Fibroblast of gingiva (primary cell): ENCODE measurements at regions not wholly inside any gene's neighbourhood (a gene's known extent, or its start where the extent isn't known, plus 50 kb on each side); places are given as distances from the start of the nearest gene placed in this dataset.
A peak's percentile ranks its signal among the peaks of the same experiment; 100 is the strongest.

Source experiments
- DNase-seq: peaks from one replicate; pipeline ENCODE4 v3.0.0-alpha.2; 2011; ENCODE audit warnings: low read depth

DNA sequence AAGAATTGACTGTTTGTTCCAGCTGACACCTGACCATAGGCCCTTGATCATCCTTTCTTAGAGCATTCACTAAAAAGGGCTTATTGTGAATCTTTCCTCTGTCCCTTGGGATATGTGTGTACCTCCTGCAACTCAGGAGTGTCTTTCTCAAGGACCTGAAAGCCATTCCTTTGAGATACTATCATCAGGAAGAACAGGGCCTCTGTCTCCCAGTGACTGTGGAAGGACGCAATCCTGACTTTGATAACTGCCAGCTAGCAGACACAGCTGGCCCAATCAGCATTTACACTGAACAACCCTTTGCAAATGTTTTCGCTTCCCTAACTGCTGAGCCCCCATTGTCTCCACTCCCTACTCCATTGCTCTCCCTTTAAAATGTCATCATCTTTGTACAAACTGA, 144.4 kb downstream of the RMI1 start:
- DNase-seq: no peak

- no peak for DNase-seq
Observed at GRCh38 chr9:84129529-84129928, 148.9 kb downstream of the RMI1 start.

- DNase-seq: peak; percentile 41
Observed at GRCh38 chr9:84136119-84136868, 155.7 kb downstream of the RMI1 start.

GRCh38 chr9:84137968-84138367, 157.4 kb downstream of the RMI1 start:
- DNase-seq: peak; percentile 20

- no peak for DNase-seq
Observed at GRCh38 chr9:84138541-84138940, 157.9 kb downstream of the RMI1 start.

GRCh38 chr9:84139296-84140070, 158.9 kb downstream of the RMI1 start:
- DNase-seq: peak; percentile 76

- no peak for DNase-seq
Observed at GRCh38 chr9:84140535-84141101, 160.0 kb downstream of the RMI1 start.

DNA sequence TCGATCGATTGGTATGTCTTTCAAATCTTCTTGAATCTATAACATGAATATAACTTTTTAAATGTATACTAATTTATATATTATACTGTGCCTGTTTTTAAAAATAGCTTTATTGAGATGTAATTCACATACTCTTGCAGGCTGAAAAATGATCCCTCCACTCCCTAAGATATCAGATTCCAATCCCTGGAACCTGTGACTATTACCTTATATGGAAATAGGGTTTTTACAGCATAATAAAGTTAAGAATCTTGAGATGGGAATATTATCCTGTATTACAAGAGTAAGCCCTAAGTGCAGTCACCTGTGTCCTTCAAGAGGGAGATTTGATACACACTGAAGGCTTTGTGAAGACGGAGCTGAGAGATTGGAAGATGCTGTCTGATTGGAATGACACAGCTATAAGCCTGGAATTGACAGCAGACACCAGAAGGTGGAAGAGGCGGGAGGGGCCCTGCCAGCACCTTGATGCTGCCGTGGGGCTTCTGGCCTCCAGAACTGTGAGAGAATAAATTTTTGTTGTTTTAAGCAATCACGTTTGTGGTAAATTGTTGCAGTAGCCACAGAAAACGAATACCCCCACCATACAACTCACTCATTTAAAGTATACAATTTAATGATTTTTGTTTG, 161.3 kb downstream of the RMI1 start:
- DNase-seq: no peak

DNA sequence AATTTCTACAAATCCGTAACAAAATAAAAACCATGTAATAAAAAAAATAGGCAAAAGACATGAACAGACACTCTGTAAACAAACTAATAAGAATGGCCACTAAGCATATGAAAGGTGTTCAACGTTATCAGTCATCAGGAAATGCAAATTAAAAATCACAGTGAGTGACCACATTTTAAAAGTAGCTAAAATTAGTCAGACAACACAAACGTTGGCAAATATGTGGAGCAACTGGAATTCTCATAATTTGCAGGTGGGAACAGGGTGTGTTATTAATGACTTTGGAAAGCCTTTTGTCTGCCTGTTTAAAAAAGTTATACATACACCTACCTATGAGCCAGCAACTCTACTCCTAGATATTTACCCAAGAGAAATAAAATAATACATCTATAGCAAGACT, 164.4 kb downstream of the RMI1 start:
- no peak for DNase-seq

DNA sequence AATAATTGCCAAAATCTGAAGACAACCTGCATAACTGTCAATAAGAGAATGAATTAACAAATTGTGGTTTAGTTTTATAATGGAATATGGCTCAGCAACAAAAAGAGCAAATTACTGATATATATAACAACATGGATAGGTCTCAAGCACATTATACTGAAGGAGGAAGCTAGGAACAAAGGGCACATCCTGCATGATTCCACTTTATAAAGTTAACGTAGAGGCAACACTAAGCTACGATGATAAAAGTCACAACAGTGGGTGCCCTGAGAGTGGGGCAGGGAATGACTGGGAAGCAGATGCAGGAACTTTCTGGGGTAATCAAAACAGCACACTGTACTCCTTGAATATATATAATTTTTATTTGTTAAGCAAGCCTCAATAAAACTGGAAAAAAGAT, 165.2 kb downstream of the RMI1 start:
- no peak for DNase-seq

GRCh38 chr9:84146893-84147710, 166.5 kb downstream of the RMI1 start:
- DNase-seq: peak; percentile 40

DNA sequence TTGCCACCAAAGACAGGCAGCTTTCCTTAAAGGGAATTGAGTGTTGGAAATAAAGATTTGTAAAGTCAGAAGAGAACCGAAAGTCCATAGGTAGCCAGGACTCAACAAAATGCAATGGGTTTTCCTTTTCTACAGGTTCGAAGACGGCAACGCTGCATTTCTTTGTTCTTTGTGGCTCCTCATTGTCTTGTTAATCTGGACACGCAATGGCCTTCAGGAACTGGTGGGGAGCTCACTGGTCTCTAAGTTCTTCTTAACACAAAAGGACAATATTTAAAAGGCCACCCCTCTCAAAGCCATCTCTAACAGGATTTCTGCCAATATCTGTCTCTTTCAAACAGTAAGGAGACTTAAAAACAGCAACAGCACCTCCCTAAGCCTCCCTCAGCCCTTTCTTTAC, 170.6 kb downstream of the RMI1 start:
- no peak for DNase-seq

DNA sequence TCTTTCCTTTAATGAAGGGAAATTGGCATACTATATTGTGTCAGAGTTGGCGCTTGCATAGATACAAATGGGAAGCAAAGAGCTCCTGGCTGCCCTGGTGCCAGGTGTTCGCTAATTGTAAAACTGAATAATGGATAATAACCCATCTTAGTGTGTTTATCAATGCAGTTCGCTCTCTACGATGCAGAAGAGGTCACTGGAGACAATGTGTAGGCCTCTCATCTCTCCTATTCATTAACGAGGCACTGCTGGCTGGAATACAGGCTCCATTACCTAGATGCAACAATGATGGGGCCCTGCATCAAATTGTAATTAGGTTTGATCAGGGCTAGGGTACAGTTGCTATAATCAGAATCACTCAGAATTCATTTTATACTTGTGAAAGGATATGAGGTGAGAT, 171.0 kb downstream of the RMI1 start:
- no peak for DNase-seq

DNA sequence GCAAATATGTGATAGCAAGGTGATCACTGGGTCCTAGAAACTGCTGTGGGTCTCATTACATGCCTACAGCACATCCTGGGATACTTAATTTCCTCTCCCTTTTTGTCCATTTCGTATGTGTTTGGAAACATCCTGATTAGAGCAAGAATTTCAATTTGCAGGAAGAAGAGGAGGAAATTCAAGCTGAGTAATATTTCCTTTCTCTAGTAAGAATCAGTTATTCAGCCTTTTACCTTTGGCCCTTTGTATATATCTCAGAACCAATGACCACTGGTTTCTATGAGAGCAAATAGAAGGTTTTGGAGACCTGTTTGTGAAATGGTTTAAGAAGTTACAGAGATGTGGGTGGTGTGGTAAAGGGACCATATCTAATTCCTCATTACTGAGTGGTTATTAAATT, 171.6 kb downstream of the RMI1 start:
- no peak for DNase-seq

DNA sequence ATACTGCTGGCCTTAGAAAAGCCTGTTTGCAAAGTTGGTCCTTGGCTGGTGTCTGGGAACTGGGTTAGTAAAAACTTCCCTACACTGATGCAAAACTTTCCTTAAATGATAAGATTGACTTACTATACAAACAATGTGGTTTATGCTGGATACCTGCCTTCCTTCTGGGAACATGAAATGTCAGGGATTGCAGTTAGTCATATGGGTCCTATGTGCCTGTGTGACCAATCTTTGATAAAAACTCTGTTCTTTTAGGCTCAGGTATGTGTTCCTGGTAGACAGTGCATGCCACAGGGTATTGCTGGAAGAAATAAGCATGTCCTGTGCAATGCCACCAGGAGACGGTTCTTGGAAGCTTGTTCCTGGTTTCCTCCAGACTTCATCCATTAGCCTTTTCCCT, 173.3 kb downstream of the RMI1 start:
- peak; percentile 13 for DNase-seq

DNA sequence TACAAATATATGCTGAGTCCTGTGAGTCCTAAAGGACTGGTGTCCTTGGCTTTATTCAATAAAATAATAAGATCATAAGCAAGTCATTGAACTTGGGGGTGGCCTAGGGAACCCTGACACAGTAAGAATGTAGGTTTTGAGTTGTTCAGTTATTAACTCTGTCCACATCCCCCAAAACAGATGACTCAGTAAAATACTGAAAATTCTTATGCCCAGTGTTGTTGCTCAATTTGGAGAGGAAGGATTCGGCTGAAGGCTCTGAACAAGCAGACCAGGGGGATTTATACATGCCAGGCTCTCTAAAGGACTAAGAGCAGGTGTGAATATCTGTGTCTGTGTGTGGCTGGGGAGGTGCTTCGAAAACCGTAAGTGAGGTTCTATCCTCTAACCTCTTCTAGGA, 173.7 kb downstream of the RMI1 start:
- DNase-seq: peak; percentile 52

GRCh38 chr9:84163052-84163650, 177.4 kb downstream of the SLC28A3 start:
- peak; percentile 7 for DNase-seq

DNA sequence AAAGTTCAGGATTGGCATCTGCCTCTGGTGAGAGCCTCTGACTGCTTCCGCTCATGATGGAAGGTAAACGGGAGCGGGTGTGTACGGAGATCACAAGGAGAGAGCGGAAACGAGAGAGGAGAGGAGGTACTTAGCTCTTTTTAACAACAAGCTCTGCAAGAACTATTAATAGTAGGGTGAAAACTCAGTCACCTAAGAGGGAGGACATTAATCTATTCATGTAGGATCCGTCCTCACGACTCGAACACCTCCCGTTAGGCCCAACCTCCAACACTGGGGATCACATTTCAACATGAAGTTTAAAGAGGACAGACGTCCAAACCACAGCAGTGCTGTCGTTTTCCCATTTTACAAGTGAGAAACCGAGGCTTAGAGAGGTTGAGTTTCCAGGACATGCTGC, 173.7 kb downstream of the SLC28A3 start:
- no peak for DNase-seq

GRCh38 chr9:84169240-84169639, 171.3 kb downstream of the SLC28A3 start:
- no peak for DNase-seq

GRCh38 chr9:84170521-84171141, 169.9 kb downstream of the SLC28A3 start:
- peak; percentile 97 for DNase-seq

- peak; percentile 76 for DNase-seq
Observed at GRCh38 chr9:84173961-84174360, 166.6 kb downstream of the SLC28A3 start.
